GM18505 (cell line): ENCODE measurements at regions not wholly inside any gene's neighbourhood (a gene's known extent, or its start where the extent isn't known, plus 50 kb on each side); places are given as distances from the start of the nearest gene placed in this dataset.
A peak's percentile ranks its signal among the peaks of the same experiment; 100 is the strongest.

Source experiments
- ATAC-seq: cut with Tn5 transposase; IDR thresholded peaks from one replicate; pipeline ENCODE4 v1.9.1; 2021; ENCODE audit not compliant: unreplicated experiment
- POLR2A ChIP-seq: IDR thresholded peaks from 4 replicates; pipeline ENCODE4 v1.6.1; 2011; ENCODE audit warnings: borderline replicate concordance; ENCODE audit not compliant: insufficient read depth, insufficient read length; ENCODE audit errors: extremely low read depth

DNA sequence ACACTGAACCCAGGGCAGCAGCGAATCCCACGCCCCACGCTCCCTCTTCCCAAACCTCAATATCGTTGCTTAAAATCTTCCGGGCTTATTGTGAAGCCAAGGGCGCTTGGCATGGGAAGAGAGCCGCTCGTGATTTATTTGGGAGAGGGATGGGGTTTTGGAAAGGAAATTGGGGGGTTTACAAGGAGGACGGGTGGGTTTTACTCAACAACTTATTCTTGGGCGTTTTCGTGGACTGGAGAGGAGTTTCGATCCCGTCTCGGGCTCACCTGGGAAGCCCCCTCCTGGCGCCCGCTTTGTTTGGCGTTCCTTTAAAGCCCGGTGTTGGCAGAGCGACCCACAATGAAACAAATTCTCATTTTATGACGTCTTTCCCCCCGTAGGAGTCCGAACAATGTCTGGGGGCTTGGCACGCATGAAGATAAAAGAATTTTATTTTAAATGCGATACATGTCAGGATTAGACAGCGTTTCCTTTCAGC is 135.3 kb downstream of the INSIG2 start:
- peak; percentile 5 for ATAC-seq
- TF ChIP-seq POLR2A = no peak

DNA sequence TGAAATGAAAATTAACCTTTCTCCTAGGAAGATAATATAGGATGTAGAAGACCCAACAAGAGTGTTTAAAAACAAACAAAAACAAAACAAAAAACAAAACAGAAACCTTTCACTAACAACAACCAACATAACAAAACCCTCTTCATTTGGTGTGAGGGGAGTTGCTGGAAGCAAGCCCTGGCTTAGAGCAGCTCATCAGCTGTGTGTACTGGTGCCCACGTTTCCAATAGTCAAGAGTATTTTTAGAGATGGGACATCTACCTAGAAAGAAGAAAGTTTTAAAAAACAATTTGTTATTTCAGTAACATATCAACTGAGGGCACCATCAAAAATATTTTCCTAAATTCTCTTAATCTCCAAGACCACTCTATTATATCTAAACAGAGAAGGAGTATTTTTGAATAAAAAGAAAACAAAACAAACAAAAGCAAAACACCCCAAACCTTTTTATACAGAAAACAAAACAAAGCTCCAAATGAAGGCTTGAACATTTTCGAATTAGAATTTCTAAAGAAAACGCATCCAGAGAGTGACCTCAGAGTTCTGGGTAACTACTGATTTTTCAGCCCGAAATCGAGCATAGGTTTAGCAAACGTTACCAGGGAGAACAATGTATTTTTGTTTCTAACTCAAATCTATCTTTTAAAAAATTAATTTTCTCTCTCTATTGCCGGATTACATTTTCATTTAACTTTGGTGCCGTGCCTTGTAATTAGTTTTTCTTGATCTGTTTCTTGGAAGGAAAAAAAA is 134.6 kb downstream of the INSIG2 start:
- no peak for ATAC-seq

DNA sequence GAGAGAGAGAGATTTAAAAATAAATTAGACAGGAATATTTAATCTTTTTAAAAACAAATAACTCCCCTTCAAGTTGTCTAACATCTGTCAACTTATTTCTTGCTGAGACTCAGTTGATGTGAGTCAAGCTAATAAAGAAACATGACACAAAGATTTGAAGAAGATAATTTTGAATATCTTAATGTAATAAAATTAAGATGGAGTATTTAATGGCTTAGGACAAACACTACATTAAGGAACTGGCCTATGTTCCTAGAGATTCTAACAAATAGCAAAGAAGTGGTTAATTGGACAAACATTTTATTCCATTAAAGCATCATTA is 134.0 kb downstream of the INSIG2 start:
- no peak for TF ChIP-seq POLR2A
- ATAC-seq = no peak

More for the DNA sequence above, 134.6 kb downstream of the INSIG2 start:
- TF ChIP-seq POLR2A = no peak

DNA sequence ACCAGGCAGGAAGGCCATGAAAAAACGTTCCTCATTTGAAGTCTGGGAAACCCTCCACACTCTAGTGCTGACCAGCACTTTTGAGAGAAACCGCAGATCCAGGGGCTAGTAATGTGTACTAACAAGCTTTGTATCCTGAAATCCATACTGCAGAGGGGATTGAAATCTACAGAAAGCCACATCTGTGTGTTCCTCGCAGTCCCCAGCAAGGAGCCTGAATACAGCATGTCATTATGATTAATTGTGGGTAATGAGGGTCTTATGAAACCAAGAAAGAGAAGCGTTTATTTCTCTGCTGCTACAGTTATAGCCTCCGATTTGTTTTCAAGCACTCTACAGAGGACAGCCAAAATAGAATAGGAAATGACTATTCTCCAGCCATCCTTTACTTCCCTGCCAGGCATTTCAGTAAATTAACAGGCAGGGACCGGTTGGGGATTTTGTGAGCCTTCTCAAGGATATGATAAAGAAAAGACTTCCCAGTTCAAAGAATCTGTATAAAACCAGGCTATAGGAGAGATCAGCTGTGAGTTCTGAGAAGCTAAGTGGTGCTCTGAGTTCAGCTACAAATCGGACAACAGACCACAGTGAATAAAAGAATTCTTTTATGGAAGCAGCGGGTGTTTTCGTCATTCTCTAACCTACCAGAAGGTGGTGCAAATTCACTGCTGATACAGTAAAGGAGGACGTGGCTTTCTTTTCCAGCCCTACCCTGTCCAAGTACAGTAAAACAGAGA is 133.4 kb downstream of the INSIG2 start:
- no peak for TF ChIP-seq POLR2A
- peak; percentile 59 for ATAC-seq

DNA sequence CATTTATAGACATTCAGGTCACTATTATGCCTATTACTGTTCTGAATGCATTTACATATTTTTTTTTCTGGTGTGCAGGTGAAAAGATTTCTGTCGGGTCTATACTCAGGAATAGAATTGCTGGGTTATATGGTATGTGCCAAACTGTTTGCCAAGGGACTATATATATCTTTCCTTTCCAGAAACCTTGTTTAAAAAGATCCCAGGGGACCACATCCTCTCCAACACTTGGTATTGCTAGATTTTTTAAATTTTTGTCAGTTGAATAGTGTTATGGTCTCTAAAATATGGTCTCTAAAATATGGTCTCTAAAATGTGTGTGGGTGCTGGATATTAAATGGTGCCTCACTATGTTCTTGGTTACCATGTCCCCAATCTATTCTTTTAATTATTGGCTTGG is 131.3 kb downstream of the INSIG2 start:
- no peak for ATAC-seq
- no peak for TF ChIP-seq POLR2A

DNA sequence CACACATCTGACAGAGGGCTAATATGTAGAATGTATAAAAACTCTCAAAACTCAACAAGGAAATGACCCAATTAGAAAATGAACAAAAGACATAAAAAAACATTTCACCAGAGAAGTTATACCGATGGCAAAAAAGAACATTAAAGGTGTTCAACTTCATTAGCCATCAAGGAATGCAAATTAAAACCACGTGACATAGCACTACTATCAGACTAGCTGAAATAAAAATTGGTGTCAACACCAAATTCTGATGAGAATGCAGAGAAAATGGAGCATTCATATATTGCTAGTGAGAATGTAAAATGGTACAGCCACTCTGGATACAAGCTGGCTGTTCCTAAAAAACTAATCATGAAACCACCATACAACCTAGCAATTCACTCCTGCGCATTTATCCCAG is 128.0 kb downstream of the INSIG2 start:
- no peak for ATAC-seq
- TF ChIP-seq POLR2A = no peak

DNA sequence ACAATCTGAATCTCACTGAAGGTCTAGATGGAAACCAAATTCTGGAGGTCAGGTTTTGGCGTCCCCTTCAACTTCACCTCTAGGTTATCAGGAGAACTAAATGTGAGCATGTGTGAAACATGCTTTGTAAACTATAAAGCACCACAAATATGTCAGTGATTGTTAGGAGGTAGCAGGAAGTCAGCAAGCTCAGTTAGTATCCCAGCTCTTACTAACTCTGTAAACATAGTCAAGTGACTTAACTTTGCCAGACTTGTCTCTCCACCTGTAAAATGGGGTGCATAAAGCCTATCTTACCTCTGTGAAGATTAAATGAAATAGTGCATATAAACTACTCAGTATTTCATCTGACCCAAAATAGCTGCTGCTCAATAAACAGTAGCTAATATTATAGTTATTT is 121.5 kb downstream of the INSIG2 start:
- TF ChIP-seq POLR2A = no peak
- ATAC-seq = no peak

DNA sequence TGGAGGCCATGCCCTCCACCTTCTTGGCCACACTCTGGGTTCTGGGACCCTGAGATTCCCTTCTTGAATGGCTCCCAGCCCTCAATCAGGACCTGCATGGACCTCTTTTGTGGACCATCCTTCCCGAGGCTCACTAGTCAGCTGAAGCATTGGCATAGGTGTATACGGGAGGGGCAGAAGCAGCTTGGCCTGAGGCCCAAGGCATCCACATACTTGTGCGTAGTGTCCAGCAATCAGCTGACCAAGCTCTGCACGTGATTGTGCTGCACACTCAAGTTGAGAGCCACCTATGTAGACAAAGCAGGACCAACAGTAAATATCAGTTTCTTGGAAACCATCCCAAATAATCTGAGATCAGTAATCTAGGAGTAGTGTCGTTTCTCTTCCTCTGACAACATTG is 119.6 kb downstream of the INSIG2 start:
- no peak for TF ChIP-seq POLR2A
- no peak for ATAC-seq

DNA sequence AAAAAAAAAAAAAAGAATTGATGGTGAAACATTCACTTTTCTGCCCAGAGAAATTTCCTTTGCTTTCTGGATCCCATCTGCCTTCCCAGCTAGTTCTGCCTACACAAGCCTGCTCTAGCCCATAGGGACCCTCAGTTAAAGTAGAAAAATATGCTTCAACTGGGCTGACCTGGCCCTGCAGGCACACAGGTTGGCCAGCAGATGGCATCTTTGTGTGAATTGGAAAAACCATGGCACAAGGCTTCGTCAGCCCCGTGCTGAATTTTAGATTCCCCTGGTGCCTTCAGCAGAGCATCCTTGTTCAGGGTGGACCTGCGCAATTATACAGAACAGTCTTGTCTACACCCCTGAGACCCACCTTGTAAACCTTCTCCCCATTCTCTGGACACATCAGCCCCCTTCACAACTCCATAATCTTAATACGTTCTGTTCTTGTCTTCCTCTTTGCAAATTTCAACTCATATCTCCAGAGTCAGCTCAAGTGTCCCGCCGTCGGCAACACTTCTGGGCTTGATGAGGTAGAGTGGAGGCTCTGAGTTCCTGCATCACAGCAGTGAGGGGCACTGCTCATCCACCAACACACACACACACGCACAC is 114.5 kb downstream of the INSIG2 start:
- ATAC-seq = peak; percentile 87

DNA sequence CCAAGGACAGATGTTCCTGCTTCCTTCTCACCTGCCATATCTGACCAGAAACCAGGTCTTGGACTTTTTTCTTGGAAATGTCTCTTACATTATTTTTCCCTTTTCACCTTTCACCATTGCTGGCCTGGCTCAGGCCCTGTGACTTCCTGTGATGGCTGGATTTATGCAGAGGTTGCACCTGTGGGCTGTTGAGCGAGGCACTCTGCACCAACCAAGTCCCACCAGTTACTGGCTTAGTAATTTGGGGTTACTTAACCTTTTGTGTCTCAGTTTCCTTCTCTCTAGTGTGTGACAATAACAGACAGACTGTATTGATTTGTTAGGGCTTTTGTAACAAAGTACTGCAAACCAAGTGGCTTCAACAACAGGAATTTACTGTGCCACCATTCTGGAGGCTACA is 110.0 kb downstream of the INSIG2 start:
- TF ChIP-seq POLR2A = no peak
- ATAC-seq = no peak

More for the DNA sequence above, 114.5 kb downstream of the INSIG2 start:
- no peak for TF ChIP-seq POLR2A

DNA sequence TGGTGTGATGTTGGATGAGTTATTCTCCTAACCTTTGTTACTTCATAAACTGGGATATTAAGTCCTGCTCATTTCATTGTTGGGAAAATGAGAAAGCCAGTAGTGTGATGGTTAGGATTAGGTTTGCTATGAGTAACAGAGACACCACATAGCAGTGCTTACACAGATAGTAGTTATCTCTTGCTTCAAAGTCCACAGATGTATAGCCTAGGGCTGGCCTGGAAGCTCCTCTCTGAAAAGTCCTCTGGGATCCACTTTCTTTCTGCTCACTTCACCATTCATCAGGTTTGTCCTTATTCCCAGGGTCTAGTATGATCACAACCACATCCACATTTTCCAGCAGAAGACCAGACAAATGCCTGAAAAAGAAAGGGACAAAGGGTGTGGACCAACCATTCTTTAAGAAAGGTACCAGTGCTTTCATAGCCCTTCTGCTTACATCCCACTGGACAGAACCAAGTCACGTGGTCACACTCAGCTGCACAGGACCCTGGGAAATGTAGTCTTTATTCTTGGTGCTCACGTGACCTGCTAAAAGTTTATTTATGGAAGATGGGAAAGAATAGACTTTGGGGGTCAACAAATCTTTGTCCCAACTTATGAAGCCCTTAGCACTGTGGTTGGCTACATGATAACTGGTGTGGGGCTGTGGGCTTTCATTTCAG is 108.9 kb downstream of the INSIG2 start:
- TF ChIP-seq POLR2A = no peak
- ATAC-seq = peak; percentile 67

DNA sequence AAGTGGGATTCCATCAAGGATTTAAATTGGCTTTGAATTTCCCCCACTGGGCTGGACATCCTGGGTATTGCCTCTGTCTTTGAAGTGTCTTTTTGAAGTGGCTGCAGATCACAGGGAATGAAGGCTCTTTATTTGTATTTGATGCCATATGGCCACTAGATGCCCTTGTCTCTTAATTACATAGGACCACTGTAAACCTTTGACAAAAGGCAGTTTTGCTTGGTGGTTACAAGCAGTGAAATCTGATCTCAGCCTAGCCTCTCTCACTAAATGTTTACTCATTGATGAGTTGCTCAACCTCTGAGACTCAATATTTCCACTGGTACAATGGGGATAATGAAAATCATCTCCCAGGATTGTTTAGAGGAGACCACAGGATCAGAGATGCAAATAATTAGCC is 102.2 kb downstream of the INSIG2 start:
- TF ChIP-seq POLR2A = no peak
- no peak for ATAC-seq

DNA sequence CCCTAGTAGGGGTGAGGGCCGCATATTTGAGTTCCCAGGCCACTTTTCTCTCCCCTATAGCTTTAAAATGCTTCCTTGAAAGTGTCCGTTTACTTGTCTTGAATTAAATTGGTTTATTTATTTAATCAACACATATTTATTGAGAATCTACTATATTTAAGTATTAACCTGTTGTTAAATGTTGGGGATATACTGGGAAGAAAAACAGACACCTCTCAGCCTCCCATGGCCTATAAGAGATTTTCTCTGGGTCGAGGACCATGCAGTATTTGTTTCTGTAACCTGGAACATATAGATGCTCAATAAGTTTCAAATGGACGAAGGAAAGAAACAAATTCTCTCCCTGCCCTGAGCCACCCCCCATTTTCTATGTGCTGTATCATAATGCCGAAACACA is 98.6 kb downstream of the INSIG2 start:
- ATAC-seq = no peak
- TF ChIP-seq POLR2A = no peak
